ENCODE measurements at regions not wholly inside any gene's neighbourhood (a gene's known extent, or its start where the extent isn't known, plus 50 kb on each side); places are given as distances from the start of the nearest gene placed in this dataset.

GRCh38 chr10:21060626-21061025, 163.5 kb upstream of the NEBL start:
- no peak for TF ChIP-seq CTCF (IDR thresholded peaks at IDR 0.05; ENCODE audit: low read depth, low read length)
- DNase-seq (ENCODE audit: extremely low read depth, low read depth), result no peak

- no peak for DNase-seq (ENCODE audit: extremely low read depth, low read depth)
- TF ChIP-seq CTCF (IDR thresholded peaks at IDR 0.05; ENCODE audit: low read depth, low read length), result no peak
Measured at GRCh38 chr10:21057989-21058388, 160.9 kb upstream of the NEBL start.

- no peak for TF ChIP-seq CTCF (IDR thresholded peaks at IDR 0.05; ENCODE audit: low read depth, low read length)
- DNase-seq (ENCODE audit: extremely low read depth, low read depth), result no peak
Measured at GRCh38 chr10:21057436-21057835, 160.3 kb upstream of the NEBL start.

- DNase-seq (ENCODE audit: extremely low read depth, low read depth), result no peak
- no peak for TF ChIP-seq CTCF (IDR thresholded peaks at IDR 0.05; ENCODE audit: low read depth, low read length)
Measured at GRCh38 chr10:21056461-21056860, 159.3 kb upstream of the NEBL start.

GRCh38 chr10:21055339-21056135, 158.4 kb upstream of the NEBL start:
- no peak for TF ChIP-seq CTCF (IDR thresholded peaks at IDR 0.05; ENCODE audit: low read depth, low read length)
- DNase-seq (ENCODE audit: extremely low read depth, low read depth), result no peak

- DNase-seq (ENCODE audit: extremely low read depth, low read depth), result no peak
- TF ChIP-seq CTCF (IDR thresholded peaks at IDR 0.05; ENCODE audit: low read depth, low read length), result no peak
Measured at GRCh38 chr10:21053953-21054690, 157.0 kb upstream of the NEBL start.

- no peak for TF ChIP-seq CTCF (IDR thresholded peaks at IDR 0.05; ENCODE audit: low read depth, low read length)
- DNase-seq (ENCODE audit: extremely low read depth, low read depth), result no peak
Measured at GRCh38 chr10:21052709-21053104, 155.6 kb upstream of the NEBL start.
